ENCODE measurements at regions not wholly inside any gene's neighbourhood (a gene's known extent, or its start where the extent isn't known, plus 50 kb on each side); places are given as distances from the start of the nearest gene placed in this dataset.
"Not testable (repeated sequence)": the region's sequence is repeated elsewhere in the genome, so short reads cannot be mapped to it uniquely, and the experiment has no call there.

GRCh38 chr14:105733081-105734065, 207.0 kb downstream of the TMEM121 start:
- DNase-seq: no peak

- not testable (repeated sequence) for DNase-seq
These were observed 207.9 kb downstream of the TMEM121 start for GRCh38 chr14:105734241-105734640.

GRCh38 chr14:105736331-105736730, 209.9 kb downstream of the TMEM121 start:
- DNase-seq: not testable (repeated sequence)

- no peak for DNase-seq
These were observed 211.3 kb downstream of the TMEM121 start for GRCh38 chr14:105737504-105738246.

- DNase-seq: no peak
These were observed 212.3 kb downstream of the TMEM121 start for GRCh38 chr14:105738638-105739037.

GRCh38 chr14:105739331-105740102, 213.1 kb downstream of the TMEM121 start:
- no peak for DNase-seq

- not testable (repeated sequence) for DNase-seq
These were observed 213.9 kb downstream of the TMEM121 start for GRCh38 chr14:105740272-105740671.

GRCh38 chr14:105740961-105741360, 214.6 kb downstream of the TMEM121 start:
- not testable (repeated sequence) for DNase-seq

GRCh38 chr14:105741707-105742530, 215.5 kb downstream of the TMEM121 start:
- not testable (repeated sequence) for DNase-seq

GRCh38 chr14:105742531-105742848, 216.1 kb downstream of the TMEM121 start:
- DNase-seq: no peak

- DNase-seq: not testable (repeated sequence)
These were observed 216.7 kb downstream of the TMEM121 start for GRCh38 chr14:105742904-105743701.

GRCh38 chr14:105744213-105744787, 217.9 kb downstream of the TMEM121 start:
- DNase-seq: not testable (repeated sequence)

GRCh38 chr14:105745433-105746123, 219.2 kb downstream of the TMEM121 start:
- DNase-seq: no peak

GRCh38 chr14:105746124-105746514, 219.7 kb downstream of the TMEM121 start:
- no peak for DNase-seq

- not testable (repeated sequence) for DNase-seq
These were observed 220.6 kb downstream of the TMEM121 start for GRCh38 chr14:105746800-105747502.

- DNase-seq: not testable (repeated sequence)
These were observed 221.3 kb downstream of the TMEM121 start for GRCh38 chr14:105747503-105748203.

GRCh38 chr14:105748204-105748578, 221.8 kb downstream of the TMEM121 start:
- peak in 4 of 56 donors; percentile 2 to 32 (median 16) for DNase-seq
